Activated naive CD4-positive, alpha-beta T cell treated with anti-CD3 and anti-CD28 coated beads, Interleukin-2, amount 50 U/mL, for 24 hours (primary cell): ENCODE measurements at regions not wholly inside any gene's neighbourhood (a gene's known extent, or its start where the extent isn't known, plus 50 kb on each side); places are given as distances from the start of the nearest gene placed in this dataset.

Source experiments
- H3K27ac Mint-ChIP-seq: one replicate; pipeline ENCODE4 v1.8.0; 2021; ENCODE audit warnings: mild to moderate bottlenecking, mixed read lengths
- H3K27me3 Mint-ChIP-seq: one replicate; pipeline ENCODE4 v1.8.0; 2021; ENCODE audit warnings: mixed read lengths
- H3K36me3 Mint-ChIP-seq: one replicate; pipeline ENCODE4 v1.8.0; 2021; ENCODE audit warnings: mixed read lengths
- H3K4me1 Mint-ChIP-seq: one replicate; pipeline ENCODE4 v1.8.0; 2021; ENCODE audit warnings: mixed read lengths
- H3K4me3 Mint-ChIP-seq: one replicate; pipeline ENCODE4 v1.8.0; 2021; ENCODE audit warnings: mild to moderate bottlenecking, mixed read lengths
- H3K9me3 Mint-ChIP-seq: one replicate; pipeline ENCODE4 v1.8.0; 2021; ENCODE audit warnings: mixed read lengths

GRCh38 chr12:92574911-92575570 lies 127.7 kb upstream of the PLEKHG7 start:
- Mint-ChIP-seq H3K9me3 (no peaks in the 10 kb centered on the region), H3K4me1 (peaks cover 31% of the 10 kb centered on the region), H3K27ac (peak overlapping the region; percentile 60), H3K27me3 (no peaks in the 10 kb centered on the region), H3K4me3 (no peak overlapping the region), H3K36me3 (no peaks in the 10 kb centered on the region)

GRCh38 chr12:92574051-92574783 lies 128.6 kb upstream of the PLEKHG7 start:
- Mint-ChIP-seq H3K36me3 (no peaks in the 10 kb centered on the region), H3K4me3 (no peak overlapping the region)

GRCh38 chr12:92573104-92573503 lies 129.7 kb upstream of the PLEKHG7 start:
- Mint-ChIP-seq H3K27me3 (no peaks in the 10 kb centered on the region), H3K9me3 (no peaks in the 10 kb centered on the region), H3K36me3 (no peaks in the 10 kb centered on the region), H3K27ac (peak overlapping the region; percentile 85), H3K4me1 (peaks cover 31% of the 10 kb centered on the region), H3K4me3 (no peak overlapping the region)

More at GRCh38 chr12:92574051-92574783, 128.6 kb upstream of the PLEKHG7 start:
- Mint-ChIP-seq H3K9me3 (no peaks in the 10 kb centered on the region), H3K27me3 (no peaks in the 10 kb centered on the region), H3K27ac (peak overlapping the region; percentile 88), H3K4me1 (peaks cover 31% of the 10 kb centered on the region)

- H3K36me3 Mint-ChIP-seq: peaks cover 2% of the 10 kb centered on the region
- H3K9me3 Mint-ChIP-seq: no peaks in the 10 kb centered on the region
- H3K4me1 Mint-ChIP-seq: peaks cover 31% of the 10 kb centered on the region
- peak overlapping the region; percentile 89 for H3K27ac Mint-ChIP-seq
- H3K4me3 Mint-ChIP-seq: no peak overlapping the region
- H3K27me3 Mint-ChIP-seq: no peaks in the 10 kb centered on the region
Observed at GRCh38 chr12:92571844-92572543, 130.8 kb upstream of the PLEKHG7 start.

- H3K27me3 Mint-ChIP-seq: no peaks in the 10 kb centered on the region
- no peaks in the 10 kb centered on the region for H3K9me3 Mint-ChIP-seq
- H3K4me3 Mint-ChIP-seq: no peak overlapping the region
- H3K36me3 Mint-ChIP-seq: peaks cover 2% of the 10 kb centered on the region
- H3K27ac Mint-ChIP-seq: peak overlapping the region; percentile 52
- peaks cover 31% of the 10 kb centered on the region for H3K4me1 Mint-ChIP-seq
Observed at GRCh38 chr12:92571169-92571568, 131.6 kb upstream of the PLEKHG7 start.

- H3K9me3 Mint-ChIP-seq: no peaks in the 10 kb centered on the region
- H3K4me1 Mint-ChIP-seq: peaks cover 32% of the 10 kb centered on the region
- H3K27ac Mint-ChIP-seq: no peak overlapping the region
- no peak overlapping the region for H3K4me3 Mint-ChIP-seq
- H3K27me3 Mint-ChIP-seq: no peaks in the 10 kb centered on the region
- H3K36me3 Mint-ChIP-seq: peaks cover 2% of the 10 kb centered on the region
Observed at GRCh38 chr12:92570056-92570753, 132.6 kb upstream of the PLEKHG7 start.

GRCh38 chr12:92568691-92569090 lies 134.1 kb upstream of the PLEKHG7 start:
- Mint-ChIP-seq H3K27me3 (no peaks in the 10 kb centered on the region), H3K9me3 (peaks cover 6% of the 10 kb centered on the region), H3K36me3 (peaks cover 2% of the 10 kb centered on the region), H3K27ac (no peak overlapping the region), H3K4me3 (no peak overlapping the region), H3K4me1 (peaks cover 27% of the 10 kb centered on the region)

- peak overlapping the region; percentile 36 for H3K27ac Mint-ChIP-seq
- peaks cover 2% of the 10 kb centered on the region for H3K36me3 Mint-ChIP-seq
- no peak overlapping the region for H3K4me3 Mint-ChIP-seq
- no peaks in the 10 kb centered on the region for H3K27me3 Mint-ChIP-seq
- H3K9me3 Mint-ChIP-seq: peaks cover 6% of the 10 kb centered on the region
- H3K4me1 Mint-ChIP-seq: peaks cover 33% of the 10 kb centered on the region
Observed at GRCh38 chr12:92566448-92567019, 136.3 kb upstream of the PLEKHG7 start.

GRCh38 chr12:92563819-92564218 lies 139.0 kb upstream of the PLEKHG7 start:
- H3K4me1 Mint-ChIP-seq: peaks cover 39% of the 10 kb centered on the region
- peak overlapping the region; percentile 71 for H3K27ac Mint-ChIP-seq
- no peaks in the 10 kb centered on the region for H3K27me3 Mint-ChIP-seq
- peaks cover 14% of the 10 kb centered on the region for H3K9me3 Mint-ChIP-seq
- H3K36me3 Mint-ChIP-seq: peaks cover 2% of the 10 kb centered on the region
- no peak overlapping the region for H3K4me3 Mint-ChIP-seq

GRCh38 chr12:92562063-92562734 lies 140.6 kb upstream of the PLEKHG7 start:
- Mint-ChIP-seq H3K36me3 (no peaks in the 10 kb centered on the region), H3K4me1 (peaks cover 39% of the 10 kb centered on the region), H3K27me3 (no peaks in the 10 kb centered on the region), H3K4me3 (no peak overlapping the region), H3K9me3 (peaks cover 14% of the 10 kb centered on the region), H3K27ac (peak overlapping the region; percentile 66)

GRCh38 chr12:92561543-92561899 lies 141.3 kb upstream of the PLEKHG7 start:
- Mint-ChIP-seq H3K27me3 (no peaks in the 10 kb centered on the region), H3K36me3 (peaks cover 3% of the 10 kb centered on the region), H3K4me1 (peaks cover 39% of the 10 kb centered on the region), H3K4me3 (no peak overlapping the region), H3K27ac (peak overlapping the region; percentile 91), H3K9me3 (peaks cover 14% of the 10 kb centered on the region)

GRCh38 chr12:92560713-92561542 lies 141.9 kb upstream of the PLEKHG7 start:
- peaks cover 14% of the 10 kb centered on the region for H3K9me3 Mint-ChIP-seq
- peaks cover 39% of the 10 kb centered on the region for H3K4me1 Mint-ChIP-seq
- peak overlapping the region; percentile 91 for H3K27ac Mint-ChIP-seq
- no peaks in the 10 kb centered on the region for H3K27me3 Mint-ChIP-seq
- H3K4me3 Mint-ChIP-seq: peak overlapping the region; percentile 62
- H3K36me3 Mint-ChIP-seq: peaks cover 3% of the 10 kb centered on the region

GRCh38 chr12:92558806-92559205 lies 144.0 kb upstream of the PLEKHG7 start:
- peaks cover 8% of the 10 kb centered on the region for H3K9me3 Mint-ChIP-seq
- H3K4me1 Mint-ChIP-seq: peaks cover 30% of the 10 kb centered on the region
- H3K27ac Mint-ChIP-seq: peak overlapping the region; percentile 88
- peaks cover 3% of the 10 kb centered on the region for H3K36me3 Mint-ChIP-seq
- H3K4me3 Mint-ChIP-seq: peak overlapping the region; percentile 38
- H3K27me3 Mint-ChIP-seq: no peaks in the 10 kb centered on the region

- Mint-ChIP-seq H3K4me1 (peaks cover 24% of the 10 kb centered on the region), H3K27ac (peak overlapping the region; percentile 88), H3K9me3 (peaks cover 8% of the 10 kb centered on the region)
Observed at GRCh38 chr12:92558215-92558773, 144.5 kb upstream of the PLEKHG7 start.

More at GRCh38 chr12:92558215-92558773, 144.5 kb upstream of the PLEKHG7 start:
- peak overlapping the region; percentile 33 for H3K4me3 Mint-ChIP-seq
- no peaks in the 10 kb centered on the region for H3K27me3 Mint-ChIP-seq
- H3K36me3 Mint-ChIP-seq: peaks cover 3% of the 10 kb centered on the region
